Keratinocyte (primary cell): ENCODE measurements at regions not wholly inside any gene's neighbourhood (a gene's known extent, or its start where the extent isn't known, plus 50 kb on each side); places are given as distances from the start of the nearest gene placed in this dataset.

Source experiments
- DNase-seq: peaks from one replicate; pipeline ENCODE4 v3.0.0-alpha.2; 2011; ENCODE audit warnings: low read depth, missing footprints, low spot score
- FAIRE-seq: peaks from 2 replicates; lab custom pipeline; 2011; peaks lifted over from hg19 to GRCh38; lab: Jason Lieb, UNC
- H2AFZ ChIP-seq: 2 replicates; pipeline ENCODE4 v1.6.0; 2012; ENCODE audit warnings: low read length, control low read depth, inconsistent platforms; ENCODE audit not compliant: control insufficient read depth
- H3K27ac ChIP-seq: 2 replicates; pipeline ENCODE4 v1.5.1; 2011; ENCODE audit warnings: low read length; ENCODE audit not compliant: control insufficient read depth, insufficient read depth
- H3K27me3 ChIP-seq: 3 replicates; pipeline ENCODE4 v1.6.0; 2011; ENCODE audit warnings: low read length; ENCODE audit not compliant: control insufficient read depth, insufficient read depth; ENCODE audit errors: extremely low read depth
- H3K36me3 ChIP-seq, 2 experiments: 2 replicates in 1 of 2; 3 replicates in 1 of 2; pipeline ENCODE4 v1.5.1; 2011; ENCODE audit warnings: low read length in 2 of 2, mild to moderate bottlenecking in 1 of 2; ENCODE audit not compliant: control insufficient read depth in 2 of 2, insufficient read depth in 2 of 2; ENCODE audit errors: extremely low read depth in 1 of 2
- H3K4me1 ChIP-seq: 3 replicates; pipeline ENCODE4 v1.5.1; 2011; ENCODE audit warnings: low read length; ENCODE audit not compliant: control insufficient read depth, insufficient read depth; ENCODE audit errors: extremely low read depth
- H3K4me2 ChIP-seq: 3 replicates; pipeline ENCODE4 v1.6.0; 2011; ENCODE audit warnings: low read depth, low read length; ENCODE audit not compliant: control insufficient read depth, insufficient read depth; ENCODE audit errors: extremely low read depth
- H3K4me3 ChIP-seq, 3 experiments: fragments of 200-600 bp in 1 of 3; sonication (generic) in 1 of 3; 2 replicates in 2 of 3; 3 replicates in 1 of 3; pipeline ENCODE4 v1.5.1; 2011 to 2016; ENCODE audit warnings: low read length in 3 of 3, mild to moderate bottlenecking in 3 of 3, control low read depth in 2 of 3, inconsistent platforms in 1 of 3, low read depth in 1 of 3, mixed read lengths in 1 of 3, mixed run types in 1 of 3, moderate library complexity in 1 of 3; ENCODE audit not compliant: control insufficient read depth in 2 of 3, insufficient read depth in 2 of 3; ENCODE audit errors: extremely low read depth in 1 of 3
- H3K79me2 ChIP-seq: 2 replicates; pipeline ENCODE4 v1.6.0; 2012; ENCODE audit warnings: low read length; ENCODE audit not compliant: control insufficient read depth, insufficient read depth
- H3K9ac ChIP-seq: 3 replicates; pipeline ENCODE4 v1.6.0; 2011; ENCODE audit warnings: low read length; ENCODE audit not compliant: control insufficient read depth, insufficient read depth; ENCODE audit errors: extremely low read depth
- H3K9me1 ChIP-seq: 3 replicates; pipeline ENCODE4 v1.6.0; 2011; ENCODE audit warnings: low read length; ENCODE audit not compliant: control insufficient read depth, insufficient read depth; ENCODE audit errors: extremely low read depth
- H3K9me3 ChIP-seq: 2 replicates; pipeline ENCODE4 v1.5.1; 2012; ENCODE audit warnings: low read depth, low read length; ENCODE audit not compliant: control insufficient read depth
- H4K20me1 ChIP-seq: 3 replicates; pipeline ENCODE4 v1.6.0; 2011; ENCODE audit warnings: low read length; ENCODE audit not compliant: control insufficient read depth, insufficient read depth; ENCODE audit errors: extremely low read depth
- CTCF ChIP-seq, 3 experiments: IDR thresholded peaks in 1 of 3; conservative IDR thresholded peaks in 1 of 3; optimal IDR thresholded peaks in 1 of 3; 2 replicates in 2 of 3; 3 replicates in 1 of 3; pipeline versions ENCODE3 to v1.5.1; 2011; ENCODE audit warnings: low read length in 3 of 3, mild to moderate bottlenecking in 3 of 3, moderate library complexity in 2 of 3, control low read depth in 1 of 3, inconsistent platforms in 1 of 3; ENCODE audit not compliant: insufficient read depth in 2 of 3; ENCODE audit errors: extremely low read depth in 1 of 3
- EZH2 ChIP-seq: IDR thresholded peaks from one replicate; pipeline ENCODE4 v1.6.1; 2012; ENCODE audit warnings: inconsistent platforms, mild to moderate bottlenecking, low read length, moderate library complexity
- dilution Hi-C: fragments of 300-500 bp; cut with MboI; formaldehyde crosslinking; loops from one replicate; pipeline ENCODE4 v1.7.0; 2020; ENCODE audit warnings: low sequenced_read_pairs; ENCODE audit not compliant: extremely low pct_ligation_motif_present

DNA sequence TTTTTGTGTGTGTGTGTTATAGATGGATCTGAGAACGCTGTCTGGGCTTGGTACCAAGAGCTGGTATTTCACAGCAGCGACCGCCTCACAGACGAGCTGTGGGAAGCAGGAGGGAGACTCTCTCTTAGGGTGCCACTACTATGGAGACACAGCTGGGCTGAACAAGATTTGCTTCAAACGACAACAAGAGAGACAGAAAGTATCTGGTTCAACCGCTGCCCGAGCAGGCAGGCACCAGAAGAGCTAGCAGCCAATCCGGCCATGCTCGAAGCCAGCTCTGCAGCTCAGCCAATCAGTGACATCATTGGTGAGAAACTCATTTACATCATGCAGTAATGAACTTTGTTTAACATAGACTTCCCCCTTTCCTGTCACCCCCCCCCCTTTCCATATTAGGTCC is 341.3 kb downstream of the USP25 start:
- Histone ChIP-seq H4K20me1 (no peaks in the 10 kb centered on the region), H3K4me2 (peak overlapping the region; percentile 12), H3K27me3 (no peaks in the 10 kb centered on the region), H3K79me2 (no peaks in the 10 kb centered on the region), H3K27ac (no peak overlapping the region), H3K4me1 (no peaks in the 10 kb centered on the region), H3K9me1 (no peaks in the 10 kb centered on the region), H3K36me3 (no peaks in the 10 kb centered on the region), H3K9ac (no peak overlapping the region), H3K4me3 (no peak overlapping the region), H3K9me3 (no peaks in the 10 kb centered on the region), H2AFZ (peak overlapping the region; percentile 25)
- dilution Hi-C loops = no loop called here
- no peak for FAIRE-seq
- no peak for DNase-seq
- TF ChIP-seq EZH2 = no peak
- no peak for TF ChIP-seq CTCF (optimal IDR thresholded peaks at IDR 0.05 in 1 of 3, IDR thresholded peaks at IDR 0.05 in 1 of 3, conservative IDR thresholded peaks at IDR 0.05 in 1 of 3; ENCODE audit: extremely low read depth in 1 of 3, insufficient read depth in 2 of 3, low read length in 3 of 3)

GRCh38 chr21:16071761-16072160 is 342.0 kb downstream of the USP25 start:
- dilution Hi-C loops = no loop called here
- no peak for FAIRE-seq
- no peak overlapping the region for H3K27ac ChIP-seq
- no peaks in the 10 kb centered on the region for H3K9me1 ChIP-seq
- no peak overlapping the region for H3K9ac ChIP-seq
- no peaks in the 10 kb centered on the region for H3K27me3 ChIP-seq
- H3K79me2 ChIP-seq = no peaks in the 10 kb centered on the region
- H3K4me3 ChIP-seq = no peak overlapping the region
- no peaks in the 10 kb centered on the region for H3K4me1 ChIP-seq
- H3K36me3 ChIP-seq = no peaks in the 10 kb centered on the region
- no peak for TF ChIP-seq EZH2
- H2AFZ ChIP-seq = no peak overlapping the region
- no peaks in the 10 kb centered on the region for H3K9me3 ChIP-seq
- no peak for DNase-seq
- H4K20me1 ChIP-seq = no peaks in the 10 kb centered on the region
- no peak overlapping the region for H3K4me2 ChIP-seq

DNA sequence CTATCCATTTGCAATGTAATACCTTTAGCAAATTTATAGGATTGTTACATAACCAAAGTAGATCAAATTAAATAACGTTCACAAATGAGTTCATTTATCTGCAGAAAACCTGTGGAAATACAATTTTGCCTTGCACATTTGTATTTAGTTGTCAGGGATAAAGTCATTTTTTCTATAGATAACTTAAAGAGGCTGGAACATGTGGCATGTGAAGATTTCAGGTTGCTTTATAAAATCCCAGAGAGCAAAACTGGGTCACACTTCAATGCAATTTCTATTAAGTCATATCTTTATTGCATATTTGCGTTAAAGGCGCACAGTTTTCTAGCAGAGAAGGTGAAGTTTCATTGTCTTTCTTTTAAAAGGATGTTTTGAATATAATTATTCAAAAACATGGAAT is 342.4 kb downstream of the USP25 start:
- dilution Hi-C loops = no loop called here
- Histone ChIP-seq H3K27me3 (no peaks in the 10 kb centered on the region), H3K79me2 (no peaks in the 10 kb centered on the region), H3K27ac (no peak overlapping the region), H3K9me3 (no peaks in the 10 kb centered on the region), H3K4me2 (no peak overlapping the region), H3K9me1 (no peaks in the 10 kb centered on the region), H3K4me1 (no peaks in the 10 kb centered on the region), H3K9ac (no peak overlapping the region), H4K20me1 (no peaks in the 10 kb centered on the region), H2AFZ (no peak overlapping the region), H3K4me3 (no peak overlapping the region), H3K36me3 (no peaks in the 10 kb centered on the region)
- FAIRE-seq = no peak
- no peak for DNase-seq
- TF ChIP-seq EZH2 = no peak
